Loucy (cell line): ENCODE measurements at regions not wholly inside any gene's neighbourhood (a gene's known extent, or its start where the extent isn't known, plus 50 kb on each side); places are given as distances from the start of the nearest gene placed in this dataset.

Experiments
- EZH2phosphoT487 ChIP-seq: fragments of 200-600 bp; IDR thresholded peaks from 2 replicates; pipeline ENCODE4 v1.6.1; 2018; ENCODE audit warnings: antibody characterized with exemption, mild to moderate bottlenecking, moderate library complexity, borderline replicate concordance
- TF ChIP-seq, protein P1 (sequence below): fragments of 200-600 bp; sonication (generic); conservative IDR thresholded peaks from 2 replicates; pipeline ENCODE4 v1.5.1; 2014; ENCODE audit warnings: mild to moderate bottlenecking, antibody characterized with exemption, low read length

DNA sequence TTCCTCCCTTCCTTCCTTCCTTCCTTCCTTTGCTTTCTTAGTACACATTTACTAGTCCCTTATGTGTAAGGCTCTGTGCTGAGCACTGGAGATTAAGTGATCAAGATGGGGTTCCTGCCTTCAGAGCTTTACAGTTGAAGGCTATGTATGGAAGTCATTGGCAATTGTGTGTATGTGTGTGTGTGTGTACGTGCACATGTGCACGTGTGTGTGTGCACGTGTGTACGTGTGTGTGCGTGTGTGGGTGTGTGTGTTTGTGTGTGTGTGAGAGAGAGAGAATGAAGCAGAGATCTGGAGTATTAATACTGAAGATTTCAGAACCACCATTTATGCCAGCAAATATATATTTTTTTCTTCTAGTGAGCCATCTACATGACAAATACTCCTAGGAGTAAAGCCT is 184.9 kb upstream of the NFIB start:
- TF ChIP-seq, protein P1, sequence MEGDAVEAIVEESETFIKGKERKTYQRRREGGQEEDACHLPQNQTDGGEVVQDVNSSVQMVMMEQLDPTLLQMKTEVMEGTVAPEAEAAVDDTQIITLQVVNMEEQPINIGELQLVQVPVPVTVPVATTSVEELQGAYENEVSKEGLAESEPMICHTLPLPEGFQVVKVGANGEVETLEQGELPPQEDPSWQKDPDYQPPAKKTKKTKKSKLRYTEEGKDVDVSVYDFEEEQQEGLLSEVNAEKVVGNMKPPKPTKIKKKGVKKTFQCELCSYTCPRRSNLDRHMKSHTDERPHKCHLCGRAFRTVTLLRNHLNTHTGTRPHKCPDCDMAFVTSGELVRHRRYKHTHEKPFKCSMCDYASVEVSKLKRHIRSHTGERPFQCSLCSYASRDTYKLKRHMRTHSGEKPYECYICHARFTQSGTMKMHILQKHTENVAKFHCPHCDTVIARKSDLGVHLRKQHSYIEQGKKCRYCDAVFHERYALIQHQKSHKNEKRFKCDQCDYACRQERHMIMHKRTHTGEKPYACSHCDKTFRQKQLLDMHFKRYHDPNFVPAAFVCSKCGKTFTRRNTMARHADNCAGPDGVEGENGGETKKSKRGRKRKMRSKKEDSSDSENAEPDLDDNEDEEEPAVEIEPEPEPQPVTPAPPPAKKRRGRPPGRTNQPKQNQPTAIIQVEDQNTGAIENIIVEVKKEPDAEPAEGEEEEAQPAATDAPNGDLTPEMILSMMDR: no peak
- TF ChIP-seq EZH2phosphoT487: no peak
